Osteoblast (primary cell): ENCODE measurements at regions not wholly inside any gene's neighbourhood (a gene's known extent, or its start where the extent isn't known, plus 50 kb on each side); places are given as distances from the start of the nearest gene placed in this dataset.

ENCODE experiments used
- DNase-seq: peaks from one replicate; pipeline ENCODE4 v3.0.0; 2011; ENCODE audit warnings: low spot score, mixed read lengths; ENCODE audit not compliant: insufficient read length; ENCODE audit errors: missing footprints
- H2AFZ ChIP-seq: 2 replicates; pipeline ENCODE4 v1.6.0; 2011; ENCODE audit warnings: mild to moderate bottlenecking, low read length
- H3K27ac ChIP-seq: 2 replicates; pipeline ENCODE4 v1.5.1; 2011; ENCODE audit warnings: mild to moderate bottlenecking, low read depth, low read length, moderate library complexity
- H3K27me3 ChIP-seq: 2 replicates; pipeline ENCODE4 v1.6.0; 2012; ENCODE audit warnings: mild to moderate bottlenecking, control low read depth, inconsistent platforms, low read length, moderate library complexity; ENCODE audit not compliant: insufficient read depth
- H3K36me3 ChIP-seq: 2 replicates; pipeline ENCODE4 v1.5.1; 2011; ENCODE audit warnings: mild to moderate bottlenecking, low read length, control low read depth, moderate library complexity; ENCODE audit not compliant: insufficient read depth
- H3K4me1 ChIP-seq: 2 replicates; pipeline ENCODE4 v1.5.1; 2011; ENCODE audit warnings: mild to moderate bottlenecking, low read length, control low read depth, moderate library complexity; ENCODE audit not compliant: insufficient read depth
- H3K4me2 ChIP-seq: 2 replicates; pipeline ENCODE4 v1.6.0; 2011; ENCODE audit warnings: mild to moderate bottlenecking, low read length; ENCODE audit not compliant: insufficient read depth
- H3K4me3 ChIP-seq: fragments of 200-600 bp; sonication (generic); 3 replicates; pipeline ENCODE4 v1.5.1; 2012; ENCODE audit warnings: mild to moderate bottlenecking, low read length, inconsistent platforms; ENCODE audit not compliant: insufficient read depth
- H3K79me2 ChIP-seq: 2 replicates; pipeline ENCODE4 v1.6.0; 2012; ENCODE audit warnings: mild to moderate bottlenecking, low read length, control low read depth, inconsistent platforms; ENCODE audit not compliant: insufficient read depth
- H3K9me3 ChIP-seq: 2 replicates; pipeline ENCODE4 v1.5.1; 2011; ENCODE audit warnings: low read depth, low read length, control low read depth
- H4K20me1 ChIP-seq: 2 replicates; pipeline ENCODE4 v1.6.0; 2012; ENCODE audit warnings: mild to moderate bottlenecking, low read length, control low read depth; ENCODE audit not compliant: insufficient read depth
- TF ChIP-seq, protein P1 (sequence below): IDR thresholded peaks from 2 replicates; pipeline ENCODE4 v1.5.1; 2011; ENCODE audit warnings: mild to moderate bottlenecking, low read depth, low read length, moderate library complexity; ENCODE audit errors: extremely low read depth

DNA sequence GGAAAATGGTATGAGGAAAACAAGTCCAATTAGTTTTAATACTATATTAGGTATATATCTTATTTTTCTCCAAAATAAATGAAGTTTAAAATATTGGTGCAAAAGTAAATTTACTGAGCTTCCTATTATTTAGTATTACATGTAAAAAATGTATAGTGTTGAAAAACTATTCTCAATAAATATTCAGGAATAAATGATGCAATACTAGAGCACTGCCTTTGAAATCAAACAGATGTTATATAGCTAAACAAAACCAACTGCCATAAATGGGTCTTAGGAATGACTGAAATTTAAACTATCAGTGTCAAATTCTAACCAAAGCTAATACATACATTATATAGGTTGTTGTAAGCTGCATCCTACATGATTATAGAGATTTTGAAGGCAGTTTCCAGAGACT lies 1434.0 kb upstream of the LRRTM3 start:
- H3K79me2 ChIP-seq, result no peaks in the 10 kb centered on the region
- no peaks in the 10 kb centered on the region for H3K4me1 ChIP-seq
- H3K27me3 ChIP-seq, result no peaks in the 10 kb centered on the region
- H3K4me2 ChIP-seq, result no peak overlapping the region
- no peak for DNase-seq
- H3K27ac ChIP-seq, result no peak overlapping the region
- no peaks in the 10 kb centered on the region for H3K36me3 ChIP-seq
- no peaks in the 10 kb centered on the region for H4K20me1 ChIP-seq
- no peaks in the 10 kb centered on the region for H3K9me3 ChIP-seq
- no peak overlapping the region for H3K4me3 ChIP-seq
- no peak overlapping the region for H2AFZ ChIP-seq
- TF ChIP-seq, protein P1, sequence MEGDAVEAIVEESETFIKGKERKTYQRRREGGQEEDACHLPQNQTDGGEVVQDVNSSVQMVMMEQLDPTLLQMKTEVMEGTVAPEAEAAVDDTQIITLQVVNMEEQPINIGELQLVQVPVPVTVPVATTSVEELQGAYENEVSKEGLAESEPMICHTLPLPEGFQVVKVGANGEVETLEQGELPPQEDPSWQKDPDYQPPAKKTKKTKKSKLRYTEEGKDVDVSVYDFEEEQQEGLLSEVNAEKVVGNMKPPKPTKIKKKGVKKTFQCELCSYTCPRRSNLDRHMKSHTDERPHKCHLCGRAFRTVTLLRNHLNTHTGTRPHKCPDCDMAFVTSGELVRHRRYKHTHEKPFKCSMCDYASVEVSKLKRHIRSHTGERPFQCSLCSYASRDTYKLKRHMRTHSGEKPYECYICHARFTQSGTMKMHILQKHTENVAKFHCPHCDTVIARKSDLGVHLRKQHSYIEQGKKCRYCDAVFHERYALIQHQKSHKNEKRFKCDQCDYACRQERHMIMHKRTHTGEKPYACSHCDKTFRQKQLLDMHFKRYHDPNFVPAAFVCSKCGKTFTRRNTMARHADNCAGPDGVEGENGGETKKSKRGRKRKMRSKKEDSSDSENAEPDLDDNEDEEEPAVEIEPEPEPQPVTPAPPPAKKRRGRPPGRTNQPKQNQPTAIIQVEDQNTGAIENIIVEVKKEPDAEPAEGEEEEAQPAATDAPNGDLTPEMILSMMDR, result no peak

DNA sequence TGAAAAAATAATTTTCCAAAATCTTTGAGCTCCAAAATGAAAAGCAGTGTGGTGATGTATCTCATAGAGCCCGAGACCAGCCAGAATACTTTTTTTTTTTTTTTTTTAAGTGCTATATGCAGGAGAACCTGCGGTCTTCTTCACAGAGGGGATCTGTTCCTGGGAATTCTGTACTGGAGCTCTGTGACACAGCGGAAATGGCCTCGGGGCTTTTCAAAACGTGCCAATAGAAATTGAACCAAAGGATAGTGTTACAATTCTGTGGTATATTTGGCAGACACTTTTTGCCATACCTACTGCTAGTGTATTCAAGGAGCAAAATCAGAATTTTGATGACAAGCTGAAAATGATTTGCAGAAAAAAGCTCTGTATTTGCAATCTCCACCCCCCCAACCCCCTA lies 1429.3 kb upstream of the LRRTM3 start:
- no peak overlapping the region for H2AFZ ChIP-seq
- TF ChIP-seq, protein P1, result no peak
- H3K4me3 ChIP-seq, result no peak overlapping the region
- H3K36me3 ChIP-seq, result no peaks in the 10 kb centered on the region
- no peaks in the 10 kb centered on the region for H3K4me1 ChIP-seq
- no peaks in the 10 kb centered on the region for H4K20me1 ChIP-seq
- no peaks in the 10 kb centered on the region for H3K27me3 ChIP-seq
- H3K4me2 ChIP-seq, result no peak overlapping the region
- H3K9me3 ChIP-seq, result no peaks in the 10 kb centered on the region
- no peak overlapping the region for H3K27ac ChIP-seq
- no peaks in the 10 kb centered on the region for H3K79me2 ChIP-seq
- DNase-seq, result no peak

DNA sequence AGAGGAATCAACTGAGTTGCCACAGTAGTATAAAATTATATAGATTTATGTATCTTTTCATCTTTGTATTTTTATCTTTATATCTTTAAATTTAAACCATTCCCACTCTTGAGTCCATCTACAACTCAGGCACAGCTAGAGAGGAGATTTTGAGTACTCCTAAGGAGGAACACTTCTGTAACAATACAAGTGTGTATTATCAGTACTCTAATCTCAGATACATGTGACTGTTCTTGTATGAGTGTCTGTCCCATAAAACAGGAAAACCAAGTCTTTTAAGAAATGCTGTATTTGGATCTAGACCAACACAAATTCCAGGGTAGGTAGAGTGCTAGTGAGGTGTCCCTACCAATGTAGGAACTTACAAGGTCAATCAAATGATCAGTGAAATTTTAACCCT lies 1428.0 kb upstream of the LRRTM3 start:
- Histone ChIP-seq H2AFZ (no peak overlapping the region), H3K36me3 (no peaks in the 10 kb centered on the region), H3K4me2 (no peak overlapping the region), H4K20me1 (no peaks in the 10 kb centered on the region), H3K4me3 (no peak overlapping the region), H3K9me3 (no peaks in the 10 kb centered on the region), H3K27me3 (no peaks in the 10 kb centered on the region), H3K79me2 (no peaks in the 10 kb centered on the region), H3K4me1 (no peaks in the 10 kb centered on the region), H3K27ac (no peak overlapping the region)
- no peak for DNase-seq
- TF ChIP-seq, protein P1, result no peak

DNA sequence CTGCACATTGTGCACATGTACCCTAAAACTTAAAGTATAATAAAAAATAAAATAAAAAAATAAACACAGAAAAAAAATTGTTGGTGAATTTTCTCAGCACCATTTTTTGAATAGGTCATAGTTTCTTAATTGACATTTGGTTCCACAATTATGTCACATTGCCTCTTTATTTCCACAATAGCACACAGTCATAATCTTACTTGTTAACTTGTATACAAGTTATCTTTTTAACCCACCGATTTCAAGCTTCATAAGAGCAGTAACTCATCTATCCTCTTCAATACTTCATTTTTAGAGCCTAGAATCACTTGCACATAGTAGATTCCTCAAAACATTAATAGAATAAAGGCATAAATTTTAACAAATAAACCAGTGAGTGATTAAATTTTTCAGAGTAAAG lies 1425.1 kb upstream of the LRRTM3 start:
- Histone ChIP-seq H4K20me1 (no peaks in the 10 kb centered on the region), H3K4me1 (no peaks in the 10 kb centered on the region)

More for the DNA sequence above, 1425.1 kb upstream of the LRRTM3 start:
- DNase-seq, result no peak
- no peak overlapping the region for H3K4me3 ChIP-seq
- no peak overlapping the region for H3K27ac ChIP-seq
- H3K36me3 ChIP-seq, result no peaks in the 10 kb centered on the region
- H3K4me2 ChIP-seq, result no peak overlapping the region
- no peaks in the 10 kb centered on the region for H3K79me2 ChIP-seq
- TF ChIP-seq, protein P1, result no peak
- H2AFZ ChIP-seq, result no peak overlapping the region
- H3K9me3 ChIP-seq, result no peaks in the 10 kb centered on the region
- no peaks in the 10 kb centered on the region for H3K27me3 ChIP-seq
